ENCODE measurements at regions not wholly inside any gene's neighbourhood (a gene's known extent, or its start where the extent isn't known, plus 50 kb on each side); places are given as distances from the start of the nearest gene placed in this dataset.
"Not testable (repeated sequence)": the region's sequence is repeated elsewhere in the genome, so short reads cannot be mapped to it uniquely, and the experiment has no call there.

- no peak for DNase-seq (ENCODE audit: low read depth)
- TF ChIP-seq CTCF (IDR thresholded peaks at IDR 0.05; ENCODE audit: insufficient read depth, low read depth, low read length, missing control alignments) = no peak
Measured at GRCh38 chr16:75947626-75948239, 221.4 kb upstream of the CPHXL start.

GRCh38 chr16:75948441-75948840 lies 222.2 kb upstream of the CPHXL start:
- no peak for DNase-seq (ENCODE audit: low read depth)
- TF ChIP-seq CTCF (IDR thresholded peaks at IDR 0.05; ENCODE audit: insufficient read depth, low read depth, low read length, missing control alignments) = no peak
- H3K4me3 ChIP-seq (ENCODE audit: low read length) = no peak overlapping the region

More at GRCh38 chr16:75947626-75948239, 221.4 kb upstream of the CPHXL start:
- H3K4me3 ChIP-seq (ENCODE audit: low read length) = no peak overlapping the region

GRCh38 chr16:75948886-75949285 lies 222.6 kb upstream of the CPHXL start:
- no peak for DNase-seq (ENCODE audit: low read depth)
- TF ChIP-seq CTCF (IDR thresholded peaks at IDR 0.05; ENCODE audit: insufficient read depth, low read depth, low read length, missing control alignments) = no peak
- no peak overlapping the region for H3K4me3 ChIP-seq (ENCODE audit: low read length)

- H3K4me3 ChIP-seq (ENCODE audit: low read length) = no peak overlapping the region
- no peak for DNase-seq (ENCODE audit: low read depth)
- TF ChIP-seq CTCF (IDR thresholded peaks at IDR 0.05; ENCODE audit: insufficient read depth, low read depth, low read length, missing control alignments) = no peak
Measured at GRCh38 chr16:75952124-75952523, 225.8 kb upstream of the CPHXL start.

- DNase-seq (ENCODE audit: low read depth) = peak; percentile 46
- H3K4me3 ChIP-seq (ENCODE audit: low read length) = no peak overlapping the region
- TF ChIP-seq CTCF (IDR thresholded peaks at IDR 0.05; ENCODE audit: insufficient read depth, low read depth, low read length, missing control alignments) = no peak
Measured at GRCh38 chr16:75957870-75958269, 231.6 kb upstream of the CPHXL start.

- no peak overlapping the region for H3K4me3 ChIP-seq (ENCODE audit: low read length)
- peak; percentile 76 for DNase-seq (ENCODE audit: low read depth)
- TF ChIP-seq CTCF (IDR thresholded peaks at IDR 0.05; ENCODE audit: insufficient read depth, low read depth, low read length, missing control alignments) = no peak
Measured at GRCh38 chr16:75965504-75966374, 239.4 kb upstream of the CPHXL start.

- H3K4me3 ChIP-seq (ENCODE audit: low read length); DNase-seq (ENCODE audit: low read depth): not testable (repeated sequence)
Measured at GRCh38 chr16:75969120-75969519, 242.8 kb upstream of the CPHXL start.

Data from epithelial cell of esophagus (primary cell).